SK-N-SH treated with all-trans-retinoic acid at 6 μM for 48 hours (cell line): ENCODE measurements at regions not wholly inside any gene's neighbourhood (a gene's known extent, or its start where the extent isn't known, plus 50 kb on each side); places are given as distances from the start of the nearest gene placed in this dataset.
"Not testable (repeated sequence)": the region's sequence is repeated elsewhere in the genome, so short reads cannot be mapped to it uniquely, and the experiment has no call there.

Experiments
- PATZ1 ChIP-seq: fragments of 250-450 bp; sonication (Bioruptor Pico); IDR thresholded peaks from 2 replicates; pipeline ENCODE4 v1.8.0; 2020; ENCODE audit warnings: mild to moderate bottlenecking, moderate library complexity, borderline replicate concordance
- POU6F1 ChIP-seq: fragments of 250-450 bp; sonication (Bioruptor Pico); IDR thresholded peaks from 2 replicates; pipeline ENCODE4 v1.8.0; 2021; ENCODE audit warnings: low read depth, mild to moderate bottlenecking, moderate library complexity, borderline replicate concordance
- RARB ChIP-seq: fragments of 250-450 bp; sonication (Bioruptor Pico); IDR thresholded peaks from 2 replicates; pipeline ENCODE4 v1.8.0; 2021; ENCODE audit warnings: mild to moderate bottlenecking, moderate library complexity
- ZNF70 ChIP-seq: fragments of 450-650 bp; formaldehyde crosslinking; IDR thresholded peaks from 2 replicates; pipeline ENCODE4 v1.5.0; 2020; ENCODE audit warnings: mild to moderate bottlenecking, moderate library complexity

GRCh38 chr18:5702016-5702415 lies 158.2 kb upstream of the EPB41L3 start:
- TF ChIP-seq PATZ1; ZNF70; POU6F1 (CRISPR knock-in tag); RARB: not testable (repeated sequence)
